Omental fat pad (tissue), 3 donors: ENCODE measurements at regions not wholly inside any gene's neighbourhood (a gene's known extent, or its start where the extent isn't known, plus 50 kb on each side); places are given as distances from the start of the nearest gene placed in this dataset.

Experiments used
- ATAC-seq: fragments of 150-250 bp; one replicate; pipeline ENCODE4 v1.9.1; 2016; ENCODE audit warnings: mild to moderate bottlenecking, moderate library complexity; ENCODE audit not compliant: low FRiP score
- DNase-seq: peaks from one replicate; pipeline ENCODE4 v3.0.0-alpha.2; 2019; ENCODE audit warnings: low spot score
- CTCF ChIP-seq, 3 donors: fragments of 450-650 bp; IDR thresholded peaks; one replicate each; pipeline ENCODE4 v1.5.1; 2016 to 2017; ENCODE audit warnings: antibody characterized with exemption in 3 of 3, mild to moderate bottlenecking in 3 of 3, moderate library complexity in 2 of 3

GRCh38 chr16:85477801-85478363 is 135.2 kb upstream of the GSE1 start:
- DNase-seq (no peak), ATAC-seq (no peak)
- TF ChIP-seq CTCF (IDR thresholded peaks at IDR 0.05): no peak

GRCh38 chr16:85479972-85480726 is 133.0 kb upstream of the GSE1 start:
- ATAC-seq (no peak), DNase-seq (no peak)
- no peak for TF ChIP-seq CTCF (IDR thresholded peaks at IDR 0.05)

- DNase-seq (no peak), ATAC-seq (no peak)
- no peak for TF ChIP-seq CTCF (IDR thresholded peaks at IDR 0.05)
These were observed 132.4 kb upstream of the GSE1 start for GRCh38 chr16:85480727-85481101.

- no peak for TF ChIP-seq CTCF (IDR thresholded peaks at IDR 0.05)
- ATAC-seq (no peak), DNase-seq (no peak)
These were observed 131.9 kb upstream of the GSE1 start for GRCh38 chr16:85481206-85481605.

- no peak for TF ChIP-seq CTCF (IDR thresholded peaks at IDR 0.05)
- no peak for DNase-seq
- no peak for ATAC-seq
These were observed 131.4 kb upstream of the GSE1 start for GRCh38 chr16:85481738-85482137.

- DNase-seq: no peak
- no peak for TF ChIP-seq CTCF (IDR thresholded peaks at IDR 0.05)
- no peak for ATAC-seq
These were observed 129.7 kb upstream of the GSE1 start for GRCh38 chr16:85483424-85483823.
